Sigmoid colon (tissue), 4 donors: ENCODE measurements at regions not wholly inside any gene's neighbourhood (a gene's known extent, or its start where the extent isn't known, plus 50 kb on each side); places are given as distances from the start of the nearest gene placed in this dataset.

ENCODE experiments used
- EP300 ChIP-seq, 4 donors: sonication (generic); formaldehyde crosslinking; IDR thresholded peaks; one replicate each; pipeline ENCODE4 v1.6.1; 2017; ENCODE audit warnings: antibody characterized with exemption in 4 of 4
- POLR2A ChIP-seq, 2 donors: fragments of 450-650 bp; IDR thresholded peaks; one replicate each; pipeline ENCODE4 v1.6.1; 2016; ENCODE audit warnings: antibody characterized with exemption in 2 of 2, mild to moderate bottlenecking in 2 of 2, moderate library complexity in 2 of 2
- POLR2AphosphoS5 ChIP-seq, 4 donors: sonication (generic); formaldehyde crosslinking; IDR thresholded peaks; one replicate each; pipeline ENCODE4 v1.6.1; 2017; ENCODE audit warnings: antibody characterized with exemption in 4 of 4
- TF ChIP-seq, protein P1 (sequence below), 4 experiments: fragments of 450-650 bp in 3 of 4; fragments of 200-600 bp in 1 of 4; IDR thresholded peaks; one replicate each; pipeline ENCODE4 v1.5.1; 2016 to 2019; ENCODE audit warnings: antibody characterized with exemption in 4 of 4, mild to moderate bottlenecking in 3 of 4, moderate library complexity in 2 of 4

DNA sequence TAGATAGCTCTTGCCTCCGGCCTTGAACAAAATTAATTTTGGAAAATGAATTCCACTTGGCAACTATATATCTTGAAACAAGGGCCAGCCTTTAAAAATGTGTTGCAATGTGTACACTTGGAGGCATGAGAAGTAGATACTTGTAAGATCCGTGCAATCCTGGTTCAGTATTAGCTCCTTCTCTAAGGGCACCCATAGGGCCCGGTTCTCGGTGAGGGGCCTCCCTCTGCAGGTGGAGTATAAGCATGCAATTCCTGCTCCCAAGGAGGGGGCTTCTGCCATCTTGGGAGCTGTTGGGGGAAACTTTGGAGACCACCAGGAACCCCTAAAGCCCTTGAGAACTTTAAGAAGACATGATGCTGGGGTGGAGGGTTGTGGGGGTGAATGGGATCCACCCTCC is 388.7 kb upstream of the RGMA start:
- TF ChIP-seq POLR2A (IDR thresholded peaks at IDR 0.05), result no peak
- TF ChIP-seq, protein P1, sequence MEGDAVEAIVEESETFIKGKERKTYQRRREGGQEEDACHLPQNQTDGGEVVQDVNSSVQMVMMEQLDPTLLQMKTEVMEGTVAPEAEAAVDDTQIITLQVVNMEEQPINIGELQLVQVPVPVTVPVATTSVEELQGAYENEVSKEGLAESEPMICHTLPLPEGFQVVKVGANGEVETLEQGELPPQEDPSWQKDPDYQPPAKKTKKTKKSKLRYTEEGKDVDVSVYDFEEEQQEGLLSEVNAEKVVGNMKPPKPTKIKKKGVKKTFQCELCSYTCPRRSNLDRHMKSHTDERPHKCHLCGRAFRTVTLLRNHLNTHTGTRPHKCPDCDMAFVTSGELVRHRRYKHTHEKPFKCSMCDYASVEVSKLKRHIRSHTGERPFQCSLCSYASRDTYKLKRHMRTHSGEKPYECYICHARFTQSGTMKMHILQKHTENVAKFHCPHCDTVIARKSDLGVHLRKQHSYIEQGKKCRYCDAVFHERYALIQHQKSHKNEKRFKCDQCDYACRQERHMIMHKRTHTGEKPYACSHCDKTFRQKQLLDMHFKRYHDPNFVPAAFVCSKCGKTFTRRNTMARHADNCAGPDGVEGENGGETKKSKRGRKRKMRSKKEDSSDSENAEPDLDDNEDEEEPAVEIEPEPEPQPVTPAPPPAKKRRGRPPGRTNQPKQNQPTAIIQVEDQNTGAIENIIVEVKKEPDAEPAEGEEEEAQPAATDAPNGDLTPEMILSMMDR (IDR thresholded peaks at IDR 0.05), result no peak
- TF ChIP-seq POLR2AphosphoS5 (IDR thresholded peaks at IDR 0.05), result no peak
- no peak for TF ChIP-seq EP300 (IDR thresholded peaks at IDR 0.05)
